SK-N-SH treated with all-trans-retinoic acid at 6 μM for 48 hours (cell line): ENCODE measurements at regions not wholly inside any gene's neighbourhood (a gene's known extent, or its start where the extent isn't known, plus 50 kb on each side); places are given as distances from the start of the nearest gene placed in this dataset.

ENCODE experiments used
- ATAC-seq: fragments of 200-7000 bp; cut with Tn5 transposase; 3 replicates; pipeline ENCODE4 v1.9.1; 2020; ENCODE audit warnings: mild to moderate bottlenecking, moderate library complexity
- ARNTL ChIP-seq: fragments of 450-650 bp; formaldehyde crosslinking; IDR thresholded peaks from 2 replicates; pipeline ENCODE4 v1.5.0; 2020; ENCODE audit warnings: low read depth, mild to moderate bottlenecking, moderate library complexity, borderline replicate concordance
- BACH2 ChIP-seq: fragments of 250-450 bp; sonication (Bioruptor Pico); IDR thresholded peaks from 2 replicates; pipeline ENCODE4 v1.9.0; 2021; ENCODE audit warnings: mild to moderate bottlenecking, borderline replicate concordance
- CSDC2 ChIP-seq: fragments of 250-450 bp; sonication (Bioruptor Pico); IDR thresholded peaks from 2 replicates; pipeline ENCODE4 v1.5.0; 2020; ENCODE audit warnings: mild to moderate bottlenecking, moderate library complexity
- CSRNP3 ChIP-seq: fragments of 250-450 bp; sonication (Bioruptor Pico); IDR thresholded peaks from 2 replicates; pipeline ENCODE4 v1.5.1; 2021; ENCODE audit warnings: mild to moderate bottlenecking, moderate library complexity
- ESRRG ChIP-seq: fragments of 250-450 bp; sonication (Bioruptor Pico); IDR thresholded peaks from 2 replicates; pipeline ENCODE4 v1.6.1; 2021; ENCODE audit warnings: mild to moderate bottlenecking
- GLIS3 ChIP-seq: fragments of 250-450 bp; sonication (Bioruptor Pico); IDR thresholded peaks from 2 replicates; pipeline ENCODE4 v1.5.0; 2020; ENCODE audit warnings: mild to moderate bottlenecking, moderate library complexity
- ISL1 ChIP-seq: fragments of 250-450 bp; sonication (Bioruptor Pico); IDR thresholded peaks from 2 replicates; pipeline ENCODE4 v2.1.2; 2022; ENCODE audit warnings: mild to moderate bottlenecking, moderate library complexity
- OSR1 ChIP-seq: fragments of 250-450 bp; sonication (Bioruptor Pico); IDR thresholded peaks from 2 replicates; pipeline ENCODE4 v1.8.0; 2022; ENCODE audit warnings: moderate library complexity, mild to moderate bottlenecking, inconsistent platforms
- PATZ1 ChIP-seq: fragments of 250-450 bp; sonication (Bioruptor Pico); IDR thresholded peaks from 2 replicates; pipeline ENCODE4 v1.8.0; 2020; ENCODE audit warnings: mild to moderate bottlenecking, moderate library complexity, borderline replicate concordance
- POU6F1 ChIP-seq: fragments of 250-450 bp; sonication (Bioruptor Pico); IDR thresholded peaks from 2 replicates; pipeline ENCODE4 v1.8.0; 2021; ENCODE audit warnings: low read depth, mild to moderate bottlenecking, moderate library complexity, borderline replicate concordance
- PPARA ChIP-seq: fragments of 250-450 bp; sonication (Bioruptor Pico); IDR thresholded peaks from 2 replicates; pipeline ENCODE4 v1.5.0; 2020; ENCODE audit warnings: mild to moderate bottlenecking, borderline replicate concordance
- RARB ChIP-seq: fragments of 250-450 bp; sonication (Bioruptor Pico); IDR thresholded peaks from 2 replicates; pipeline ENCODE4 v1.8.0; 2021; ENCODE audit warnings: mild to moderate bottlenecking, moderate library complexity
- TCF4 ChIP-seq: fragments of 250-450 bp; sonication (Bioruptor Pico); IDR thresholded peaks from 2 replicates; pipeline ENCODE4 v1.8.0; 2021; ENCODE audit warnings: mild to moderate bottlenecking, moderate library complexity, borderline replicate concordance
- TOX ChIP-seq: fragments of 250-450 bp; sonication (Bioruptor Pico); IDR thresholded peaks from 2 replicates; pipeline ENCODE4 v1.8.0; 2021; ENCODE audit warnings: mild to moderate bottlenecking, moderate library complexity, borderline replicate concordance
- ZC3H10 ChIP-seq: fragments of 250-450 bp; sonication (Bioruptor Pico); IDR thresholded peaks from 2 replicates; pipeline ENCODE4 v1.5.1; 2021; ENCODE audit warnings: mild to moderate bottlenecking, moderate library complexity
- ZFP3 ChIP-seq: fragments of 250-450 bp; sonication (Bioruptor Pico); IDR thresholded peaks from 2 replicates; pipeline ENCODE4 v1.5.0; 2020; ENCODE audit warnings: mild to moderate bottlenecking, moderate library complexity
- ZFP30 ChIP-seq: fragments of 450-650 bp; formaldehyde crosslinking; IDR thresholded peaks from 2 replicates; pipeline ENCODE4 v1.5.0; 2022; ENCODE audit warnings: mild to moderate bottlenecking, moderate library complexity
- ZNF565 ChIP-seq: fragments of 450-650 bp; formaldehyde crosslinking; conservative IDR thresholded peaks from 2 replicates; pipeline ENCODE4 v1.5.0; 2020; ENCODE audit warnings: low read depth, mild to moderate bottlenecking, moderate library complexity
- ZNF70 ChIP-seq: fragments of 450-650 bp; formaldehyde crosslinking; IDR thresholded peaks from 2 replicates; pipeline ENCODE4 v1.5.0; 2020; ENCODE audit warnings: mild to moderate bottlenecking, moderate library complexity
- ZNF8 ChIP-seq: fragments of 450-650 bp; formaldehyde crosslinking; IDR thresholded peaks from 2 replicates; pipeline ENCODE4 v1.5.0; 2020; ENCODE audit warnings: mild to moderate bottlenecking, moderate library complexity
- TF ChIP-seq, protein P1 (sequence below): fragments of 250-450 bp; sonication (Bioruptor Pico); IDR thresholded peaks from 2 replicates; pipeline ENCODE4 v1.5.1; 2020; ENCODE audit warnings: low read depth, mild to moderate bottlenecking, moderate library complexity
- TF ChIP-seq, protein P2 (sequence below): fragments of 250-450 bp; sonication (Bioruptor Pico); IDR thresholded peaks from 2 replicates; pipeline ENCODE4 v1.5.0; 2020; ENCODE audit warnings: mild to moderate bottlenecking, moderate library complexity

- ATAC-seq: no peak
- TF ChIP-seq, protein P1, sequence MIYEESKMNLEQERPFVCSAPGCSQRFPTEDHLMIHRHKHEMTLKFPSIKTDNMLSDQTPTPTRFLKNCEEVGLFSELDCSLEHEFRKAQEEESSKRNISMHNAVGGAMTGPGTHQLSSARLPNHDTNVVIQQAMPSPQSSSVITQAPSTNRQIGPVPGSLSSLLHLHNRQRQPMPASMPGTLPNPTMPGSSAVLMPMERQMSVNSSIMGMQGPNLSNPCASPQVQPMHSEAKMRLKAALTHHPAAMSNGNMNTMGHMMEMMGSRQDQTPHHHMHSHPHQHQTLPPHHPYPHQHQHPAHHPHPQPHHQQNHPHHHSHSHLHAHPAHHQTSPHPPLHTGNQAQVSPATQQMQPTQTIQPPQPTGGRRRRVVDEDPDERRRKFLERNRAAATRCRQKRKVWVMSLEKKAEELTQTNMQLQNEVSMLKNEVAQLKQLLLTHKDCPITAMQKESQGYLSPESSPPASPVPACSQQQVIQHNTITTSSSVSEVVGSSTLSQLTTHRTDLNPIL: no peak
- TF ChIP-seq ISL1 (CRISPR knock-in tag): no peak
- no peak for TF ChIP-seq ARNTL (CRISPR knock-in tag)
- no peak for TF ChIP-seq CSRNP3 (CRISPR knock-in tag)
- no peak for TF ChIP-seq RARB (CRISPR knock-in tag)
- TF ChIP-seq TOX: no peak
- TF ChIP-seq ZFP3 (CRISPR knock-in tag): no peak
- TF ChIP-seq POU6F1 (CRISPR knock-in tag): no peak
- TF ChIP-seq BACH2: no peak
- no peak for TF ChIP-seq ZNF70
- no peak for TF ChIP-seq ZFP30
- TF ChIP-seq GLIS3 (CRISPR knock-in tag): no peak
- no peak for TF ChIP-seq TCF4 (CRISPR knock-in tag)
- TF ChIP-seq ZNF565 (CRISPR knock-in tag): no peak
- TF ChIP-seq, protein P2, sequence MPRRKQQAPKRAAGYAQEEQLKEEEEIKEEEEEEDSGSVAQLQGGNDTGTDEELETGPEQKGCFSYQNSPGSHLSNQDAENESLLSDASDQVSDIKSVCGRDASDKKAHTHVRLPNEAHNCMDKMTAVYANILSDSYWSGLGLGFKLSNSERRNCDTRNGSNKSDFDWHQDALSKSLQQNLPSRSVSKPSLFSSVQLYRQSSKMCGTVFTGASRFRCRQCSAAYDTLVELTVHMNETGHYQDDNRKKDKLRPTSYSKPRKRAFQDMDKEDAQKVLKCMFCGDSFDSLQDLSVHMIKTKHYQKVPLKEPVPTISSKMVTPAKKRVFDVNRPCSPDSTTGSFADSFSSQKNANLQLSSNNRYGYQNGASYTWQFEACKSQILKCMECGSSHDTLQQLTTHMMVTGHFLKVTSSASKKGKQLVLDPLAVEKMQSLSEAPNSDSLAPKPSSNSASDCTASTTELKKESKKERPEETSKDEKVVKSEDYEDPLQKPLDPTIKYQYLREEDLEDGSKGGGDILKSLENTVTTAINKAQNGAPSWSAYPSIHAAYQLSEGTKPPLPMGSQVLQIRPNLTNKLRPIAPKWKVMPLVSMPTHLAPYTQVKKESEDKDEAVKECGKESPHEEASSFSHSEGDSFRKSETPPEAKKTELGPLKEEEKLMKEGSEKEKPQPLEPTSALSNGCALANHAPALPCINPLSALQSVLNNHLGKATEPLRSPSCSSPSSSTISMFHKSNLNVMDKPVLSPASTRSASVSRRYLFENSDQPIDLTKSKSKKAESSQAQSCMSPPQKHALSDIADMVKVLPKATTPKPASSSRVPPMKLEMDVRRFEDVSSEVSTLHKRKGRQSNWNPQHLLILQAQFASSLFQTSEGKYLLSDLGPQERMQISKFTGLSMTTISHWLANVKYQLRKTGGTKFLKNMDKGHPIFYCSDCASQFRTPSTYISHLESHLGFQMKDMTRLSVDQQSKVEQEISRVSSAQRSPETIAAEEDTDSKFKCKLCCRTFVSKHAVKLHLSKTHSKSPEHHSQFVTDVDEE (CRISPR knock-in tag): no peak
- no peak for TF ChIP-seq ESRRG (CRISPR knock-in tag)
- no peak for TF ChIP-seq PATZ1 (CRISPR knock-in tag)
Measured at GRCh38 chr3:23698652-23699313, 107.0 kb upstream of the UBE2E1 start.

GRCh38 chr3:23700616-23701015, 105.1 kb upstream of the UBE2E1 start:
- ATAC-seq: no peak
- TF ChIP-seq POU6F1 (CRISPR knock-in tag) (no peak), TOX (no peak), CSDC2 (CRISPR knock-in tag) (no peak), ZNF8 (CRISPR knock-in tag) (no peak), ZFP3 (CRISPR knock-in tag) (no peak), OSR1 (CRISPR knock-in tag) (no peak), ZNF565 (CRISPR knock-in tag) (no peak), ARNTL (CRISPR knock-in tag) (no peak), PPARA (CRISPR knock-in tag) (no peak), PATZ1 (CRISPR knock-in tag) (no peak), CSRNP3 (CRISPR knock-in tag) (no peak), ZC3H10 (no peak)
- TF ChIP-seq, protein P2 (CRISPR knock-in tag): no peak
